Left lobe of liver (tissue), 2 donors: ENCODE measurements at regions not wholly inside any gene's neighbourhood (a gene's known extent, or its start where the extent isn't known, plus 50 kb on each side); places are given as distances from the start of the nearest gene placed in this dataset.

ENCODE experiments used
- ATAC-seq: fragments of 200-7000 bp; cut with Tn5 transposase; one replicate; pipeline ENCODE4 v1.9.1; 2020; ENCODE audit warnings: mild to moderate bottlenecking, moderate library complexity
- DNase-seq: peaks from one replicate; pipeline ENCODE4 v3.0.0-alpha.2; 2020; ENCODE audit warnings: low spot score
- donor health status: DM: no; HTN: no; CAD: no; lungs with moderate emphysema.
- donor health status: DM: no; HTN: yes; CAD: no.

DNA sequence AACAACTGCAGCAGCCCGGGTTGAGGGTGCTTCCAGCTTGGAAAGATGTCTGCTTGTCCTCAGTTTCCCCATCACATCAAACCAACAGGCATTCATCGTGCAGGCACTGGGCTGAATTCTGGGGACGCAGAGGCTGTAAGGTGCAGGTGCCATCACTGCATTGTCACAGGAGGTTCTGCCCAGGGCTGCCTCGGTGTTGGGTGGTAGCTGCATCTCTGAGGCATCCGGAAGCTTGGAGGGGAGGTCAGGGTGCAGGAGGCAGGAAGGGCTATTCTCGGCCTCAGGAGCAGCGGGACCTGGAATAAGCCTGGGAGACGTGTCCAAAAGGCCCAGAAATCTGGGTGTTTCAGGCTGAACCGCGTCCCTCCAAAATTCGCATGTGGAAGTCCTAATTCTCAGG is 134.6 kb downstream of the HMX1 start:
- ATAC-seq: no peak
- no peak for DNase-seq

DNA sequence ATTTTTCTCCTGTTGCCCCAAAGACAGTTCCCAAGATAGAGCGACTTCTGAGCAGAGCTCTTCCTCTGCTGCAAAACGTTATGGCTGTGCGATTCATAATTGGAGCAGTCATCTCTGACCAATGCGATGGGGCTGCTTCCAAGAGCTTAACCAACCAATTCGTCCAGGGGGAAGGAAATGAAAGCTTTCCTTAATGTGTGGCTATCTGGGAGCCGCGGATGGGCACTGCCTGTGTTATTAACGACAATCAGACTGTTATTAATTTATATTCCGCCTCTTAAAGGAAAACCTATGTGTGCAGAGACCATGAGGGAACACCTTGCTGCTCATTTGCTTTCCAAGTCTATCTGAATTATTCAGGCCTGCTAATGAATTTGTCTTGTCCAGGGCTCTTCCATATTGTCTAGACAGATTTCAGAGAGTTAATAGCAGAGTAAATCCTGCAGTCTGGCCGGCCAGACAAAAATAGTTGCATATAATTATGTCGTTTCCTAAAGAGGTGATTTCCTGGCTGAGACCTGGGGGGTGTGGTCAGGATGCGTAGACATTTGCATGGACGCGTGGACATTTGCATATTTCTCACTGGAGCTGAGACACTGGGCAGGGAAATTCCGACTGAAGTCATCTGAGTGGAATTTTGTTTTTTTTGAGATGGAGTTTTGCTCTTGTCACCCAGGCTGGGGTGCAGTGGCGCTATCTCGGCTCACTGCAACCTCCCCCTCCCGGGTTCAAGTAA is 135.4 kb downstream of the HMX1 start:
- no peak for DNase-seq

DNA sequence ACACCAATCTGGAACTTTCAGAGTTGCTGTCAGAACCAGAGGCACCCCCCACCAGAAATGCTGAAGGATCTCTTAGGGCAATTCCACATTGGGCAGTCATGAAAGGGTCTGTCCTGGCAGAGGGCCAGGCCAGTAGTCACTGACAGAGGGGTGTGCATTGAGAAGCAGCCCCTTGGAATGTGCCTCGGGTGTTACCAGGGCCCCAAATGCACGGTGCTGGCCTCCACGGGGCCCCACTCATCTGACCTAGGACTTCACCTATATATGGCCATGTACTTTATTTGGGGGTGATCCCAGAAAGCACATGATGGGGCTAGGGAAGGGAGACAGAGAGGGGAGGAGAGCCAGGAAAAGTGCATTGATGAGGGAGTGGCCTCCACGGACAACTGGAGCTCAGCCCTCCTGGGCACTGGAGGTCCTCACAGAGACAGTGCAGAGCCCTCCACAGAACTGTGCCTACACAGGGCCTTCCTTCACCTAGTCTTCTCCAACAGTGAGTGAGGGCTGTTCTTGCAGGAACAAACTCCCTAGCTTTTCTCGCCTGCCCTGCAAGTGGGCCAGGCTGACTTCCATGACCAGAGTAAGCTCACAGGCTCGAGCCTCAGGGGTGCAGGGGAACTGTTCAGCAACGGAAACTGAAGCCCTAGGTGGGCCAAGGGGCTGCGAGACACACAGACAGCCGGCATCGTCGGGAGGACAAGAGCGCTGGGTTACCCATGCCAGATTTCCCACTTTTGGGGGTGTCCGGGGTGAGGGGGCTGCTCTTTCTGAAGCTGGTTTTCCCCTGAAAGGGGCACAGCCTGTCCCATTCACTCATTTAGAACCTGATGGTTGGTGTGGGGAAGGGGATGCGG is 136.2 kb downstream of the HMX1 start:
- no peak for DNase-seq
- ATAC-seq: no peak

More for the DNA sequence above, 135.4 kb downstream of the HMX1 start:
- ATAC-seq: no peak

DNA sequence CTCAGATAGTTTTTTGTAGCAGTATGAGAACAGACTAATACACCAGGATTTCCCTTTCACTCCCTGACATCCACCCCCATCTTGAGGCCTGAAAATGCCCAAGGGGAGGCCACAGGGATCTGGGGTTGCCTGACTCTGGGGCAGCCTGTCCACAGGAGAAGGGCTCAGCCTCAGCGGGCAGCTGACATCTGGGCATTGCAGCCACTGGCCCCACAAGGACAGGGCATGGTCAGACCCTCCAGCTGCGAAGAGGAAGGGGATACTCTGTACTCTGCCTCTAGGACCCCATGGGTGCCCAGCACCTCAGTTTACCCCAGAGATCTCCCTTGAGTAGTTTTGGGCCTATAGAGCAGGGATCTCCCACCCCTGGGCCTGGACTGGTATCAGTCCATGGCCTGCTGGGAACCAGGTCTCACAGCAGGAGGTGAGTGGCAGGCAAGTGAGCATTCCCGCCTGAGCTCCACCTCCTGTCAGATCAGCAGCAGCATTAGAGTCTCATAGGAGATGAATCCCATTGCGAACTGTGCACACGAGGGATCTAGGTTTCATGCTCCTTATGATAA is 138.9 kb downstream of the HMX1 start:
- DNase-seq (no peak), ATAC-seq (no peak)

DNA sequence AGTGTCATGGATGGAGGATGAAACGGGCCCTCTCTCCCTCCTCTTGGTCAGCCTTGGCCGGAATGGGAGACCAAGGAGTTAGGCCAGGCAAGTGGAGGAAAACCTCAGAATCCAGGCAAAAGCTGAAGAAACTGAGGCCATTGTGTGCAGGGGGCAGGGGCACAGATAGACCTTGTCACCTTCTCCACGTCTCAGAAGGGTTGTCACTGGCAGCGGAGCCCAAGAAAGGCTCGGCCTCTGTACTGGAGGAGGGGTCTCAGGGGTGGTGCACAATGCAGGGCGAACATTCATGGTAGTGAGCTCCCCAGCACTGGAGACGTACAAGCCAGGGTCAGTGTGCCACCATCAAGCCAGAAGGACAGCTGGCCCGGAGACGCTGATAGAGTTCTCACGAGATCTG is 139.5 kb downstream of the CPZ start:
- peak; percentile 28 for DNase-seq

DNA sequence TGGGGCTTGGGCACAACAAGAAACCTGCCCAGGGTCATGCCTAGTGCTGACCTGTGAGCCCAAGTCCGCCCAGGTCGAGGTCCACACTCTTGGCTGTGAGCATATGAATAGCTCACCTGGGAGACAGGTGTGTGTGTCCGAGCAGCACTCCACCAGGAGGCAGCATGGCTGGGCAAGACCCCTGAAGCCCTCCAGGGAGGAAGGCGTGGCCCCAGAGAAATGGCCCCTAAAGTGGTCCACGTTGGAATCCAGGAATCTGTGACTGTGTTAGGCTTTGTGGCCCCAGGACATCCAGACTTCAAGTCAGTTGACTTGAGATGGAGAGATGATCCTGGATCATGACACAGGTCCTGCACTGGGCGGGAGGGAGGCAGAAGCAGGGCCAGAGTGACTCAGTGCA is 138.8 kb downstream of the CPZ start:
- DNase-seq (no peak), ATAC-seq (no peak)

More for the DNA sequence above, 139.5 kb downstream of the CPZ start:
- no peak for ATAC-seq

DNA sequence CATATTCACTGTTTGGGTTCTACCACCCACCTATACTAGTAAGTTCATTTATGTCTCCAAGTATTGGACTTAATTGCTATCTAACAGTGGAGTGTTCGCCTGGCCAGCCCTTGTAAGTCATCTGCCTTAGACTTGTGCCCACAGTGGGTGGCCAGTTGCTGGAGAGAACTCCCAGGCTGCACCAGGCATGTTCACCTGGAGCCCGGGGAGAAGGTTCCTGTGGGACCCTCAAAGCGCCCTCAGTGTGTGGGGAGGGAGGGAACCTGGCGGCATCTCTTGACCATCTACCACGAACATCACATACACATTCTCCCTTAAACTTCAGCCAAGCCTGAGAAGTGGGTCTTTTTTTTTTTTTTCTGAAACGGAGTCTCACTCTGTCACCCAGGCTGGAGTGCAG is 138.1 kb downstream of the CPZ start:
- DNase-seq: no peak
- ATAC-seq: no peak

DNA sequence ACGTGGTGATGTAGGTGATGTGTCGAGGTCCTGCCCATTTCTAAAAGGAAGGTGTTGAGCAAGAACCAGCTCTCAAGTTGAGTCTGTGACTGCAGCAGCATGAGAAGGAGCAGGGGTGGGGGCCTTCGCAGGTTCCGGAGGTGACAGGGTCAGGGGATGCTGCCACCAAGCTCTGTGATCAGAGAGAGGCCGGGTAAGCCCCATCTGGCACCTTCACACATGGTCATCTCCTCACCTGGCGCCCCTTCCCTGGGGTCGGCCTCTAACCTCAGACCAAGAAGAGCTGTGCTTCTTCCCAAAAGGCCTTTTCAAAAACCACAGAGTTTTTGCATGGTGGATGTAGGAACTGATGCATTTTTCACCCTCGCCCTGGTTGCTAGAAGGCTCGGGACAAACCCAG is 137.6 kb downstream of the CPZ start:
- DNase-seq (no peak), ATAC-seq (no peak)

DNA sequence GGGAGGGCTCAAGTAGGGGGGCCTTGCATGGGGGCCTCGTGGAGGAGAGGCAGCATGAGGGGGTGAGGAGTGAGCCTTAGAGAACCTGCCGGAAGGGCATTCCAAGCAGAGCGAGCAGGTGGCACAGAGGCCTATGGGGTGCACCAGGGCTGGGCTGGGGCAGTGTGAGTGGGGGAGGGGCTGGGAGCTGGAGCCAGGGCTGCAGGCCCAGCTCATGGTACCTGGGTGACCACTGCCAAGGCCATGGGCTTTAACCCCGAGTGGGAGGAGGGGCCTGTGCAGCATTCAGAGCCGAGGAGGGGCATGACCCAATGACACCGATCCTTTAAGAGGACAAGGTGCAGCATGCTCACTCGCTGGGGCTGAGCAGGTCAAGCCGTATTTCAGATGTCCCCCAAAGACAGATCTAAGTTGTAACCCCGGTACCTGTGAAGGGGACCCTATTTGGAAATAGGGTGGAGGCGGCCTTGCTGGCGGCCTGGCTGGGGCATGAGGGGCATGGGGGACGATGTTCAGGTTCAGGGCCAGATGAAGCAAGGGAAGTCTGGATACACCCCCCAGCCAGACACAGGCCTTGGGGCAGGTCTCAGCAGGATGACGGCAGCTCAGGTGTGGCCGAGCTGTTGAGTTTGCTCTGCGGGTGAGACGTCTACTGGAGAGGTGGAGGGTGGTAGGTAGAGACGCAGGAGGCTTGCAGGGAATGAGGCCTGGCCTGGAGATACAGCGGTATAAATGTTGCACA is 137.0 kb downstream of the CPZ start:
- ATAC-seq: no peak

DNA sequence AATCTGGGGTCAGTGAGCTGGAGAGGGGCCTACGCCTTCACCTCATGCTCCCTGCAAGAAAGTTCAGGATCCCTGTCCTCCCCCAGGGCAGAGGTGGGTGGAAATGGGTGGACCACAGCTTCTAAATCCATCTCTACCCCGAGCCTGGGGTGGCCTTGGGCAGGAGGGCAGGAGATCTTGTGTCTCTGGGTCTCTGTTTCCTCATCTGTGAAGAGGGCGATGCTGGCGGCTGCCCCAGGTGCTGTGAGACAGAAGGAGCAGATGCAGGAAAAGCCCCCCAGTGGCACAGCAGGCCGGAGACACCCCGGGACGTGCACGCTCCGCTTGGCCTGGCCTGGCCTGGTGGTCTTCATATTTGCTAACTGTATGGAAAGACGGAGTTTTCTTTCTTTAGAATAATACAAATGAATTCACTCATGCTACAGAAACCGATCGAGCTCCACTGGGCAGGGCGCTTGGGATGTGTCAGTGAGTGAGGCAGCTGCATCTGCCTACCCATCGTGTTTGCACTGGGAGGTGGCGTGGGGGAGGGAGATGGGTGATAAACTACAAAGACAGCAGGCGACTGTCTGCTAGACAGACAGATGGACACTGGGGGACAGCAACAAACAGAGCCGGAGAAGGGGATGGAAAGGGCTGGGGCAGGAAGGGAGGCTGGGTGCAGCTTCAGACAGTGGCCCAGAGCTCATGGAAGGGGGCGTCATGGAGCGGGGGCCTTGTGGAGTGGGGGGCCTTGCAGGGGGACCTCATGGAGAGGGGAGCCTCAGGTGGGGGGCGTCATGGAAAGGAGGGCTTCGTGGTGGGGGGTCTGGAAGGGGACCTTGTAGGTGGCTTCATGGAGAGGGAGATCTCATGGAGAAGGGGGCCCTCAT is 136.2 kb downstream of the CPZ start:
- DNase-seq: peak; percentile 28
- ATAC-seq: no peak

More for the DNA sequence above, 137.0 kb downstream of the CPZ start:
- DNase-seq: peak; percentile 33

DNA sequence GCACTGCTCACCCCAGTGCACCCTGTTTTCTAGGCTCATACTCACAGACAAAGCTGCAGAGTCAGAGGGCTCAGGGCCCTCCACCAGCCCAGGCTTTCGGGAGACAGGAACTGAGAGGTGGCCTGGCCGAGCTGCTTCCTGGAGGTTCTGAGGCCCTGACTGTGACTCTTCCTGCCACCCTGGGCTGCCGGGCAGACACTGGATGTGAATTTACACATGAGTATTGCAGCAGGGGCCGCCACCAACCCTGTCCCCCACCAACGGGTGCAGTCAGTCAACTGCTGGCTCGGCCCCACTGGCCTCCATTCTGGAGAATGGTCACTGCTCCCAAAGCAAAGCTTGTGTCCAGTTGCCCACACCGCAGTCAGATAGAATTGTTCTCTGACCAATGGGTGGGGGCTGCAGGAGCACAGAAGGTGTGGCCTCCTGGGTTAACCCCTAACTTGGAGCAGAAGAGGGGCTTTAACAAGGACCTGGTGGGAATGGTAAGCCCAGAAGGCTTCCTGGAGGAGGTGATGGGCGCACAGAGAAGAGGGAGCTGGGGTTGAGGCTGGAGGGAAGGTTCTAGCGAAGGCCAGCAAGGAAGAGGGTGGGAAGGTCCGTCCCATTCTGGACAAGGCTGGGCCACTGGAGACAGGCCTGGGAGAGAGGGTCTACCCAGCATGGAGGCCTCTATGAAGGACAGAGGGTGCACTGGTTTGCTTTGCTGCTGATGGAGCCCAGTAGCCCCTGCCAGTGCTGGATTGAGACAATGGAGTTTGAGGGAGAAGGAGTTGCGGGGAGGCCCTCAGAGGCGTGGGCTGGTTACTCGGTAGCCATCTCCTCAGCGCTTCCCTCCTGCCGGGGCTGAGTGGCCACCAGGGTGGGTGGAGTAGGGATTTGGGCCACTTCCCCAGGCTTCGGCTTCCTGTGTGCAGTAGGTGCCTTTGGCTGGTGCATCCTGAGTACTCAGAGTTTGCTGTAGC is 135.3 kb downstream of the CPZ start:
- DNase-seq: peak; percentile 35

DNA sequence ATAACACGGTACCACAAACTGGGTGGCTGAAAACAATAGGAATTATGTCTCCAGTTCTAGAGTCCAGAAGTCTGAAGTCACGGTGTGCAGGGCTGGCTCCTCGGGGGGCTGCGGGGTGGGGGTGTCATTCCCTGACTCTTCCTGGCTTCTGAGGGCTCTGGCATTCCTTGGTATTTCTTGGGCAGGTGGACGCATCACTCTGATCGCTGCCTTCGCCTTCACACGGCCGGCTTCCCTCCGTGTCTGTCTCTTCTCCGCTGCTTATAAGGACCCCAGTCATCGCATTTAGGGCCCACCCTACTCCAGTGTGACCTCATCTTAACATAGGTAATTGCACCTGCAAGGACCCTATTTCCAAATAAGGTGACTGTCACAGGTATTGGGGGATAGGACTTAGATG is 134.6 kb downstream of the CPZ start:
- ATAC-seq (no peak), DNase-seq (no peak)

More for the DNA sequence above, 135.3 kb downstream of the CPZ start:
- ATAC-seq: no peak

DNA sequence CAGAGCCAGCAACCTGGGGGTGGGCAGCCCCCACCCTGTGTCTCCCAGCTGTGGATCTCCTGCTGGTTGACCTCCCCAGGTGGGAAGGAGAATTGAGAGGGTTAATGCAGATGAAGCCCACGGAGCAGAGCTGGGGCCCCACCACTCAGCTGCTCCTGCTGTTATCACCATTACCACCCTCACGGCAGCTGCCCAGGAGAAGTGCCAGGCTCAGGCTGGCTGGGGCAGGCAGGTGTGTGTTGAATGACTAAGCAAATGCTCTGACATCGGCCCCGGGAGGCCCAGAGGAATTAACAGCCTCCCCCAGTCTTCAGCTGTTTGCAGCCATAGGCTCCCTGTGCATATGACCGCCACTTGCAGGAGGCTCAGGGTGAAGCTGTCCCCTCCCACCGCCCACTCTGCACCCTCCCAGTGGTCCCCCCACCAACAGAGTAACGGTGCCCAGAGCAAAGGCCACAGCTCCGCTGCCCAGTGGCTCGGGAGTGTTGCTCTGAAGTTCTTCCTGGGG is 133.8 kb downstream of the CPZ start:
- ATAC-seq (no peak), DNase-seq (peak; percentile 30)

DNA sequence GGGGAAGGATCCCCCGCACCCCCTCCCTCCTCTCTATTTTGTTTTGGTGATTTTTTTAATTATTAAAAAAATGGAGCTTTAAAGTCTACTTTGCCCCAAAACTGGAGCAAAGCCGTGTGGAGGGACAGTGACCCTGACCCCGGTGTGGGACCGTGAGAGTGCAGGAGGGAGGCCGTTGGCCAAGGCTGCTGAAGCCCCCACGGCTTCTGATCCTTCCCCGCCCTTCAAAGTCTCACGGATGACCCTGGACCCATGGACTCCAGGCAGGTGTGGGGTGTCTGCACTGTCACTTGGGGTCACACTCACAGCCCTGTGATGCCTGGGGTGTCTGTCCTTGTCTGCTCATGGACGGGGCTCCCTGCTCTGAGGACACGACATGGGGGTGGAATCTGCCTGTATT is 133.3 kb downstream of the CPZ start:
- no peak for ATAC-seq
- DNase-seq: peak; percentile 4

DNA sequence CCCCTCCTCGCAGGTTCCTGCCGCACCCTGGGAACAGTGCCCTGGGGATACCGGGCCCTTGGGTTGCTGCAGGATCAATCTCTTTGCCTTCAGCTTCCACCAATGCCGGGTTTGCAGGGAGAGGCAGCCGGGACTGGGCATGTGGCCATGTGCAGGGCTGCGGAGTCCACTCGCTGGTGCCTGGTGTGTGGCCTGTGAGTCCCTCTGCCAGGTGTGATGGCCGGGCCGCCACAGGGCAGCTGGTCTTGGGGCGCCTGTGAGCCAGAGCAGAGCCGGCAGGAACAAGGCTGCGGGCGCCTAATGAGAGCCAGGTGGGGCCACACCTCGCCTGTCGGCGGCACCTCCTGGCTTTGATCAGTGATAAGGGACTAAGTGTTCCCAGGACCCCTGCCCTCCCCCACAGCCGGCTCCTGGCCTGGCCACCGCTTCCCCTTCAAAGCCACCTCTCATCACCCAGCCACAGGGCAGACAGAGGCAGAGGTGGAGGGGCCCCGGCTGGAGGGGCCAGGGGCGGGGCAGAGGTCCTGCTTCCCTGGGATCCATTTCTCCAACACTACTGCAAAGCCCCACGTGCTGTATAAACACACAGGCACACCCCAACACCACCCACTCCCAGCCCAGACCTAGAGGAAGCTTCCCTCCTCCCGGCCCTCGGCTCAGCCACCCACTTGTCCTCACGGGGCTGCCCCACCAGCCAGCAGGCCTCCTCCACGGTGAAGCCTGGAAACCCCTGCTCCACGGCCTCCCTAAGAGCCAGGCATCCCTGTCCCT is 132.7 kb downstream of the CPZ start:
- ATAC-seq: peak; percentile 26
- DNase-seq: peak; percentile 32

DNA sequence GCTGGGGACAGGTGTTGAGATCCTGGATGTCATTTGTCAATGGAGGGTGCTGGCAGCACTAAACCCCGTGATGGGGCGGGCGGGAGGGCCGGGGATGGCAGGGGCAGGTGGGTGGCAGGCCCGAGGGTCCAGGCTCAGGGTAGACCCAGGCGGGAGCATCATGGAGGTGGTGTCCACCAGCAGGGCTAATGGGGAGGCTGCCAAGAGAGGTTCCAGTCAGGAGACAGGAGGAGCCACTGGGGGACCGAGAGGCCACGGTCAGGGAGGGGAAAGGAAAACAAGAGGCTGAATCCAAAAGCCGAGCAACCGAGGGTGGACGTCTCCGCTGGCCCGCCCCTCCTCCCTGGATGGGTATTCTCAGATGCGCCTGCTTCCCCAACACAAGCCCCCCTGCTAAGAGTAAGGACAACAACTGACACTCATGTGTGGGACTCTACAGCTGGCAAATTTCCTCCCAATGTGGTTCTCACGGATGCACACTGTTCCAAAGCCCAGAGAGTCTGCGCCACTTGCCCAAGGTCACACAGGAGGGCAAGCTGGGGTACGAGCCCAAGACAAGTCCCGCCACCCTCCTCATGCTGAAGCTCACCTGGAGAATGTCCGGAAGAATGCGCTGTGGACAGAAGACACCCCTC is 132.0 kb downstream of the CPZ start:
- DNase-seq: peak; percentile 27

DNA sequence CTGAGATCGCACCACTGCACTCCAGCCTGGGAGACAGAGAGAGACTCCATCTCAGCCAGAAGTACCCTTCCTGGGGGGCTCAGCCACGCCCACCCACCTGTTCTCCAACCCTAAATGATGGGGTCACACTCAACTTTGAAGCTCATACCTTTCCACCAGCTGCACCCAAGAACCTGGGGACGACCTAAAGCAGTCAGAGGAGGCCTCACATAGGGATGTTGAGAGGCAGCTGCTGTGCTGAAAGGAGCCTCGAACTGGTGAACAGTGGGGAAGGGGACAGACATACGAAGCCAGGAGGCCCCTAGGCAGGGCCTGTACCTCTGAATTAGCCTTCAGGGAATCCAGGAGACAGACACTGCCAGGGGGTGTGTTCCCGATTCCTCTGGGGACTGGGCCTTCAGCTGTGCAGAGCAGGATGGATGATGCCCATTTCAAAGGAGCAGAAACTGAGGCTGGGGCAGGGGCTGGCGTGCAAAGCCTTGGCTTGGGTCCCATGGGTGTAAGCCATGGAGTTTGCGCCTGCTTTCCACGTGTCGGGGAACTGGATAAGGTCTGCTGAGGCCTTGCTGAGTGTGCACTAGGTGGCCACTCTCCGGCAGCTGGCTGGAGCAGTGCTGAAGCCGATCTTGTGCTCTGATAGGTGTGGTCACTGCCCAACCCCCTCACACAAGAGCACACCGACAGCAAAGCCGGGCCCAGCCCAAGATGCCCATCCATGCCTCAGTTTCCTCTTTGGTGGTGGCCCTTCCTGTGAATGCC is 130.8 kb downstream of the CPZ start:
- ATAC-seq (no peak), DNase-seq (peak; percentile 22)

More for the DNA sequence above, 132.0 kb downstream of the CPZ start:
- no peak for ATAC-seq
